ENCODE measurements at regions not wholly inside any gene's neighbourhood (a gene's known extent, or its start where the extent isn't known, plus 50 kb on each side); places are given as distances from the start of the nearest gene placed in this dataset.
A peak's percentile ranks its signal among the peaks of the same experiment; 100 is the strongest.

GRCh38 chr1:222455188-222455879, 92.6 kb downstream of the HHIPL2 start:
- no peak overlapping the region for H3K27ac Mint-ChIP-seq
- peak; percentile 87 for DNase-seq (ENCODE audit: low spot score)
- ChIA-PET POLR2A (no interaction called here), CTCF (interaction anchor here (0.7 to 2.4 kb wide), 26 partner anchors 9 to 977 kb away, joined by 3 to 26 read pairs (median 4); no protein-coding TSS in a partner anchor)
- peaks cover 38% of the 10 kb centered on the region for H3K9me3 Mint-ChIP-seq
- TF ChIP-seq ZNF317 (CRISPR knock-in tag; IDR thresholded peaks at IDR 0.05; ENCODE audit: borderline replicate concordance, low read depth) (no peak), ERG (CRISPR knock-in tag; IDR thresholded peaks at IDR 0.05) (no peak), ZNF263 (CRISPR knock-in tag; IDR thresholded peaks at IDR 0.05; ENCODE audit: low read depth) (no peak), E2F5 (CRISPR knock-in tag; IDR thresholded peaks at IDR 0.05) (no peak), CBFB (CRISPR knock-in tag; IDR thresholded peaks at IDR 0.05; ENCODE audit: low read depth) (no peak), NFE2L1 (CRISPR knock-in tag; IDR thresholded peaks at IDR 0.05) (no peak), GABPB1 (CRISPR knock-in tag; IDR thresholded peaks at IDR 0.05) (peak; percentile 96), ATF1 (CRISPR knock-in tag; IDR thresholded peaks at IDR 0.05) (no peak), ZSCAN18 (CRISPR knock-in tag; IDR thresholded peaks at IDR 0.05) (no peak)
- TF ChIP-seq, protein P1, sequence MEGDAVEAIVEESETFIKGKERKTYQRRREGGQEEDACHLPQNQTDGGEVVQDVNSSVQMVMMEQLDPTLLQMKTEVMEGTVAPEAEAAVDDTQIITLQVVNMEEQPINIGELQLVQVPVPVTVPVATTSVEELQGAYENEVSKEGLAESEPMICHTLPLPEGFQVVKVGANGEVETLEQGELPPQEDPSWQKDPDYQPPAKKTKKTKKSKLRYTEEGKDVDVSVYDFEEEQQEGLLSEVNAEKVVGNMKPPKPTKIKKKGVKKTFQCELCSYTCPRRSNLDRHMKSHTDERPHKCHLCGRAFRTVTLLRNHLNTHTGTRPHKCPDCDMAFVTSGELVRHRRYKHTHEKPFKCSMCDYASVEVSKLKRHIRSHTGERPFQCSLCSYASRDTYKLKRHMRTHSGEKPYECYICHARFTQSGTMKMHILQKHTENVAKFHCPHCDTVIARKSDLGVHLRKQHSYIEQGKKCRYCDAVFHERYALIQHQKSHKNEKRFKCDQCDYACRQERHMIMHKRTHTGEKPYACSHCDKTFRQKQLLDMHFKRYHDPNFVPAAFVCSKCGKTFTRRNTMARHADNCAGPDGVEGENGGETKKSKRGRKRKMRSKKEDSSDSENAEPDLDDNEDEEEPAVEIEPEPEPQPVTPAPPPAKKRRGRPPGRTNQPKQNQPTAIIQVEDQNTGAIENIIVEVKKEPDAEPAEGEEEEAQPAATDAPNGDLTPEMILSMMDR (IDR thresholded peaks at IDR 0.05) = peak; percentile 87
- TF ChIP-seq, protein P2, sequence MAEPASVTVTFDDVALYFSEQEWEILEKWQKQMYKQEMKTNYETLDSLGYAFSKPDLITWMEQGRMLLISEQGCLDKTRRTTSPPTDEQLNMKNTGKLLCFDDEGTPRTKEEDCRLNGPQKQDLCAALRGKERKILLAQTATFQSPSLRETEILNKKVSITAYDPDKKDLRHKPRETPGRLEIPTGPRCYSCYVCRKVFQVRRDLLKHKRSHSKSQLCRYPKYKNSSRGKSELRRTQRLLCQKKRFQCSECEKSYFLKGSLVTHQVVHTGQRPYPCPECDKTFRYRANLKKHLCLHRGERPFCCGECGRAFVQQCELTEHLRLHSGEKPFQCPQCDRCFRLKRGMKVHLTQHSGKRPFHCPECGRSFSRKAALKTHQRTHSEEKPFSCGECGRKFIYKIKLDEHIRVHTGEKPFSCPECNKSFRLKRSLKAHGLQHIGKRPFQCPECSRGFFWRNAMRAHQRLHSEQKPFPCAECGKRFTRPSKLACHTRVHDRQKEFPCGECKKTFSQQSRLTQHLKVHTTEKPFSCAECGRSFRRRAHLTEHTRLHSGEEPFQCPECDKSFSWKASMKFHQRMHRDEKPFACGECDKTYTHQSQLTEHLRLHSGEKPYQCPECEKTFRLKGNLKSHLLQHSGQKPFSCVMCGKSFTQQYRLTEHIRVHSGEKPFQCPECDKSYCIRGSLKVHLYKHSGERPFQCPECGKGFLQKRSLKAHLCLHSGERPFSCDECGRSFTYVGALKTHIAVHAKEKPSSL (CRISPR knock-in tag; conservative IDR thresholded peaks at IDR 0.05) = no peak
- no peaks in the 10 kb centered on the region for H3K27me3 Mint-ChIP-seq (ENCODE audit: low read depth)
- ATAC-seq = peak; percentile 96
- peaks cover 8% of the 10 kb centered on the region for H3K4me1 Mint-ChIP-seq
- H3K4me3 Mint-ChIP-seq = no peak overlapping the region
- peaks cover 21% of the 10 kb centered on the region for H3K36me3 Mint-ChIP-seq

GRCh38 chr1:222454782-222455181, 93.1 kb downstream of the HHIPL2 start:
- no peak overlapping the region for H3K27ac Mint-ChIP-seq

More at GRCh38 chr1:222454782-222455181, 93.1 kb downstream of the HHIPL2 start:
- peaks cover 34% of the 10 kb centered on the region for H3K9me3 Mint-ChIP-seq
- ChIA-PET POLR2A (no interaction called here), CTCF (interaction anchor here (0.8 to 2.4 kb wide), 19 partner anchors 10 to 976 kb away, joined by 3 to 26 read pairs (median 6); no protein-coding TSS in a partner anchor)
- DNase-seq (ENCODE audit: low spot score) (no peak), ATAC-seq (peak; percentile 67)
- TF ChIP-seq ZBTB43 (CRISPR knock-in tag; IDR thresholded peaks at IDR 0.05) (no peak), RELA (CRISPR knock-in tag; IDR thresholded peaks at IDR 0.05; ENCODE audit: borderline replicate concordance) (no peak), FOXJ3 (CRISPR knock-in tag; IDR thresholded peaks at IDR 0.05; ENCODE audit: borderline replicate concordance) (no peak), ELF4 (CRISPR knock-in tag; IDR thresholded peaks at IDR 0.05; ENCODE audit: low read depth) (no peak), MYBL2 (CRISPR knock-in tag; IDR thresholded peaks at IDR 0.05) (no peak)
- H3K36me3 Mint-ChIP-seq = peaks cover 20% of the 10 kb centered on the region
- H3K27me3 Mint-ChIP-seq (ENCODE audit: low read depth) = no peaks in the 10 kb centered on the region
- peaks cover 8% of the 10 kb centered on the region for H3K4me1 Mint-ChIP-seq
- H3K4me3 Mint-ChIP-seq = no peak overlapping the region

Measured in WTC11 (cell line).